ENCODE measurements at regions not wholly inside any gene's neighbourhood (a gene's known extent, or its start where the extent isn't known, plus 50 kb on each side); places are given as distances from the start of the nearest gene placed in this dataset.

- no peak for TF ChIP-seq CTCF (IDR thresholded peaks at IDR 0.05)
- no peak for TF ChIP-seq POLR2A (IDR thresholded peaks at IDR 0.05)
These were observed 81.1 kb upstream of the ZNF648 start for GRCh38 chr1:182142621-182143020.
